Caco-2 (cell line): ENCODE measurements at regions not wholly inside any gene's neighbourhood (a gene's known extent, or its start where the extent isn't known, plus 50 kb on each side); places are given as distances from the start of the nearest gene placed in this dataset.

ENCODE experiments used
- BruUV-seq: library from RNA; stranded (reverse); fragments of 400-500 nt; replicated peaks from 2 replicates; lab custom pipeline; 2021; lab: Mats Ljungman, UMichigan
- CTCF ChIA-PET: fragments of 300-600 bp; sonication (Branson Sonifier 250); formaldehyde crosslinking; loops from one replicate; lab custom pipeline; 2022; ENCODE audit warnings: antibody characterized with exemption; lab: Charles Lee
- POLR2A ChIA-PET: fragments of 300-600 bp; sonication (Branson Sonifier 250); formaldehyde crosslinking; loops from one replicate; lab custom pipeline; 2022; ENCODE audit warnings: antibody characterized with exemption; lab: Charles Lee
- DNase-seq, 2 experiments: peaks; one replicate each; pipeline versions ENCODE4 v3.0.0 to v3.0.0-alpha.2; 2020 to 2022
- H3K27me3 ChIP-seq: replicated peaks from 2 replicates; pipeline ENCODE4 v1.6.0; 2011; ENCODE audit warnings: low read length; ENCODE audit not compliant: control insufficient read depth, insufficient read depth
- H3K36me3 ChIP-seq: 2 replicates; pipeline ENCODE4 v1.5.1; 2011; ENCODE audit warnings: low read length; ENCODE audit not compliant: control insufficient read depth, insufficient read depth
- H3K4me1 ChIP-seq: fragments of 250-450 bp; sonication (Bioruptor Pico); 2 replicates; pipeline ENCODE4 v1.5.1; 2020; ENCODE audit warnings: mild to moderate bottlenecking
- H3K4me3 ChIP-seq: 2 replicates; pipeline ENCODE4 v1.5.1; 2011; ENCODE audit warnings: low read depth, mild to moderate bottlenecking, control low read depth, low read length
- H3K9me3 ChIP-seq: fragments of 250-450 bp; sonication (Bioruptor Pico); 2 replicates; pipeline ENCODE4 v1.5.1; 2020; ENCODE audit warnings: mild to moderate bottlenecking, moderate library complexity
- H3K27ac Mint-ChIP-seq: one replicate; pipeline ENCODE4 v1.8.0; 2022; ENCODE audit warnings: mixed read lengths; ENCODE audit not compliant: unreplicated experiment
- H3K27me3 Mint-ChIP-seq: one replicate; pipeline ENCODE4 v1.8.0; 2022; ENCODE audit warnings: mixed read lengths; ENCODE audit not compliant: insufficient read depth, unreplicated experiment
- H3K36me3 Mint-ChIP-seq: one replicate; pipeline ENCODE4 v1.8.0; 2022; ENCODE audit warnings: mild to moderate bottlenecking, mixed read lengths; ENCODE audit not compliant: insufficient read depth, unreplicated experiment
- H3K4me1 Mint-ChIP-seq: one replicate; pipeline ENCODE4 v1.8.0; 2022; ENCODE audit warnings: low read depth, mixed read lengths; ENCODE audit not compliant: unreplicated experiment
- H3K4me3 Mint-ChIP-seq: one replicate; pipeline ENCODE4 v1.8.0; 2022; ENCODE audit warnings: mild to moderate bottlenecking, moderate library complexity, mixed read lengths; ENCODE audit not compliant: unreplicated experiment
- H3K9me3 Mint-ChIP-seq: one replicate; pipeline ENCODE4 v1.8.0; 2022; ENCODE audit warnings: mixed read lengths; ENCODE audit not compliant: unreplicated experiment
- CTCF ChIP-seq, 2 experiments: fragments of 200-600 bp in 1 of 2; IDR thresholded peaks; 1 replicate in 1 of 2; 2 replicates in 1 of 2; pipeline versions ENCODE4 v1.5.1 to v1.8.0; 2011 to 2022; ENCODE audit warnings: antibody characterized with exemption in 1 of 2, control low read depth in 1 of 2, inconsistent platforms in 1 of 2, low read depth in 1 of 2, low read length in 1 of 2, mild to moderate bottlenecking in 1 of 2, moderate library complexity in 1 of 2; ENCODE audit not compliant: insufficient read depth in 1 of 2, severe bottlenecking in 1 of 2, unreplicated experiment in 1 of 2
- intact Hi-C: fragments of 100-400 bp; cut with micrococcal nuclease; formaldehyde crosslinking; loops from one replicate; pipeline ENCODE4 v1.10.0; 2022; ENCODE audit not compliant: unreplicated experiment

GRCh38 chrX:107556967-107557366 lies 71.3 kb upstream of the PRPS1 start:
- Mint-ChIP-seq H3K4me3 (no peak overlapping the region), H3K36me3 (no peaks in the 10 kb centered on the region), H3K27ac (no peak overlapping the region), H3K27me3 (peaks cover 7% of the 10 kb centered on the region), H3K4me1 (no peaks in the 10 kb centered on the region), H3K9me3 (no peaks in the 10 kb centered on the region)
- Histone ChIP-seq H3K4me3 (no peak overlapping the region), H3K27me3 (no peaks in the 10 kb centered on the region; the same call in 1 of the 2 replicates), H3K9me3 (no peaks in the 10 kb centered on the region), H3K4me1 (no peaks in the 10 kb centered on the region), H3K36me3 (no peaks in the 10 kb centered on the region)
- DNase-seq, result no peak
- no peak for TF ChIP-seq CTCF (IDR thresholded peaks at IDR 0.05; ENCODE audit: insufficient read depth in 1 of 2, low read depth in 1 of 2, low read length in 1 of 2, severe bottlenecking in 1 of 2, unreplicated experiment in 1 of 2)
- intact Hi-C loops, result no loop called here
- no TSS peak for BruUV-seq
- POLR2A ChIA-PET, result no interaction called here
- CTCF ChIA-PET, result no interaction called here

- CTCF ChIA-PET, result no interaction called here
- Mint-ChIP-seq H3K4me3 (no peak overlapping the region), H3K9me3 (no peaks in the 10 kb centered on the region), H3K4me1 (peaks cover 7% of the 10 kb centered on the region), H3K36me3 (no peaks in the 10 kb centered on the region), H3K27me3 (peaks cover 7% of the 10 kb centered on the region), H3K27ac (no peak overlapping the region)
- Histone ChIP-seq H3K4me3 (no peak overlapping the region), H3K27me3 (no peaks in the 10 kb centered on the region; the same call in 1 of the 2 replicates), H3K9me3 (no peaks in the 10 kb centered on the region), H3K36me3 (no peaks in the 10 kb centered on the region), H3K4me1 (no peaks in the 10 kb centered on the region)
- BruUV-seq, result no TSS peak
- POLR2A ChIA-PET, result no interaction called here
- no peak for DNase-seq
- intact Hi-C loops, result no loop called here
- no peak for TF ChIP-seq CTCF (IDR thresholded peaks at IDR 0.05; ENCODE audit: insufficient read depth in 1 of 2, low read depth in 1 of 2, low read length in 1 of 2, severe bottlenecking in 1 of 2, unreplicated experiment in 1 of 2)
Observed at GRCh38 chrX:107559506-107559905, 68.8 kb upstream of the PRPS1 start.

- ChIA-PET CTCF (no interaction called here), POLR2A (no interaction called here)
- Mint-ChIP-seq H3K36me3 (no peaks in the 10 kb centered on the region), H3K4me1 (peaks cover 7% of the 10 kb centered on the region), H3K27me3 (peaks cover 4% of the 10 kb centered on the region), H3K4me3 (no peak overlapping the region), H3K27ac (no peak overlapping the region), H3K9me3 (no peaks in the 10 kb centered on the region)
- Histone ChIP-seq H3K9me3 (no peaks in the 10 kb centered on the region), H3K4me3 (no peak overlapping the region), H3K36me3 (no peaks in the 10 kb centered on the region), H3K4me1 (no peaks in the 10 kb centered on the region), H3K27me3 (no peaks in the 10 kb centered on the region; the same call in 1 of the 2 replicates)
- no TSS peak for BruUV-seq
- TF ChIP-seq CTCF (IDR thresholded peaks at IDR 0.05; ENCODE audit: insufficient read depth in 1 of 2, low read depth in 1 of 2, low read length in 1 of 2, severe bottlenecking in 1 of 2, unreplicated experiment in 1 of 2), result no peak
- DNase-seq, result no peak
- intact Hi-C loops, result no loop called here
Observed at GRCh38 chrX:107560041-107560440, 68.3 kb upstream of the PRPS1 start.
